HL-60 (cell line): ENCODE measurements at regions not wholly inside any gene's neighbourhood (a gene's known extent, or its start where the extent isn't known, plus 50 kb on each side); places are given as distances from the start of the nearest gene placed in this dataset.

Source experiments
- DNase-seq, 2 experiments: peaks; one replicate each; pipeline ENCODE4 v3.0.0-alpha.2; 2010 to 2020; ENCODE audit warnings: low read depth in 1 of 2, low spot score in 1 of 2
- H3K27ac ChIP-seq: fragments of 250-450 bp; sonication (Bioruptor Pico); replicated peaks from 2 replicates; pipeline ENCODE4 v1.5.1; 2020; ENCODE audit warnings: mild to moderate bottlenecking, moderate library complexity
- H3K27me3 ChIP-seq: fragments of 250-450 bp; sonication (Bioruptor Pico); 2 replicates; pipeline ENCODE4 v1.5.1; 2021; ENCODE audit warnings: mild to moderate bottlenecking, moderate library complexity; ENCODE audit not compliant: insufficient read depth, poor library complexity, severe bottlenecking
- H3K4me3 ChIP-seq: replicated peaks from 2 replicates; pipeline ENCODE4 v1.5.1; 2011; ENCODE audit warnings: mild to moderate bottlenecking, control low read depth, low read length; ENCODE audit not compliant: insufficient read depth
- CTCF ChIP-seq: IDR thresholded peaks from one replicate; pipeline ENCODE4 v1.5.1; 2011; ENCODE audit warnings: low read length, control low read depth, inconsistent platforms; ENCODE audit not compliant: insufficient read depth
- GABPA ChIP-seq: IDR thresholded peaks from 2 replicates; pipeline ENCODE4 v1.6.1; 2012; ENCODE audit warnings: low read depth
- POLR2AphosphoS5 ChIP-seq: IDR thresholded peaks from 2 replicates; pipeline ENCODE4 v1.6.1; 2012; ENCODE audit warnings: low read depth
- REST ChIP-seq: IDR thresholded peaks from 2 replicates; pipeline ENCODE4 v1.6.1; 2012; ENCODE audit warnings: low read depth; ENCODE audit not compliant: insufficient replicate concordance
- SPI1 ChIP-seq: IDR thresholded peaks from 2 replicates; pipeline ENCODE4 v1.6.1; 2012; ENCODE audit warnings: low read depth, mild to moderate bottlenecking, borderline replicate concordance

- DNase-seq, result no peak
- H3K4me3 ChIP-seq, result no peak overlapping the region
- H3K27me3 ChIP-seq, result peaks cover 6% of the 10 kb centered on the region
- TF ChIP-seq GABPA, result no peak
- no peak for TF ChIP-seq POLR2AphosphoS5
- TF ChIP-seq REST, result no peak
- no peak for TF ChIP-seq SPI1
- TF ChIP-seq CTCF, result no peak
- no peak overlapping the region for H3K27ac ChIP-seq
Measured at GRCh38 chr9:113659039-113659438, 195.5 kb downstream of the RGS3 start.

DNA sequence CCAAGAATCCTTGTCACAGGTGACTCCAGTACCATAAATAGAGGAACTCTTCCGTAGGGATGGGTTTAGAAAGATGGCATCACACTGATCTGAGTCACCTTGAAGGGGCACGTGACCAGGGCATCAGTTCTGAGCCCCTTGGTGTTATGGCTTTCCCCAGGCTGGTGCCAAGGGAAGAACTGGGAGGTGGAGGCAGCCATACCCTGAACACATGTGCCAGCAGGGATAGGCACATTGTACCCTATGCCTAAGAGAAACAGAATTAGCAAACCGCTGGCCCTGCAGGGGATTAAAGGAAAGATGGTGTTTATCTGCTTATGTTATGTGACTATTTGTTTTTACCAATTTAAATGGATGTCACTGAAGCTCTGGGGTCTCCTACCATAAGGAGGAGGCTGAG is 196.2 kb downstream of the RGS3 start:
- Histone ChIP-seq H3K27me3 (peaks cover 6% of the 10 kb centered on the region), H3K27ac (no peak overlapping the region), H3K4me3 (no peak overlapping the region)
- no peak for DNase-seq
- TF ChIP-seq GABPA (no peak), SPI1 (no peak), CTCF (no peak), POLR2AphosphoS5 (no peak), REST (no peak)

GRCh38 chr9:113660196-113660595 is 196.7 kb downstream of the RGS3 start:
- Histone ChIP-seq H3K4me3 (no peak overlapping the region), H3K27me3 (peaks cover 6% of the 10 kb centered on the region), H3K27ac (no peak overlapping the region)
- no peak for TF ChIP-seq POLR2AphosphoS5
- no peak for TF ChIP-seq CTCF
- no peak for TF ChIP-seq GABPA
- no peak for TF ChIP-seq REST
- no peak for TF ChIP-seq SPI1
- DNase-seq, result peak in 1 of 2 experiments; percentile 11
